Lung (tissue), 11 donors: ENCODE measurements at regions not wholly inside any gene's neighbourhood (a gene's known extent, or its start where the extent isn't known, plus 50 kb on each side); places are given as distances from the start of the nearest gene placed in this dataset.

Source experiments
- ATAC-seq: fragments of 200-7000 bp; cut with Tn5 transposase; one replicate; pipeline ENCODE4 v1.9.1; 2020; ENCODE audit warnings: moderate number of reproducible peaks; ENCODE audit not compliant: insufficient read depth, low FRiP score
- DNase-seq, 3 donors: peaks; one replicate each; pipeline ENCODE4 v3.0.0-alpha.2; 2013 to 2017
- H3K27ac ChIP-seq, 2 donors: one replicate each; pipeline ENCODE4 v1.5.1; 2013; ENCODE audit warnings: mild to moderate bottlenecking in 2 of 2, moderate library complexity in 2 of 2, control low read depth in 1 of 2, inconsistent platforms in 1 of 2, low read depth in 1 of 2, low read length in 1 of 2
- H3K27me3 ChIP-seq, 3 donors: one replicate each; pipeline ENCODE4 v1.5.1; 2013; ENCODE audit warnings: low read length in 2 of 3; ENCODE audit not compliant: control insufficient read depth in 3 of 3, insufficient read depth in 3 of 3
- H3K36me3 ChIP-seq, 4 donors: one replicate each; pipeline ENCODE4 v1.5.1; 2013; ENCODE audit warnings: low read length in 4 of 4, mild to moderate bottlenecking in 1 of 4, moderate library complexity in 1 of 4; ENCODE audit not compliant: control insufficient read depth in 4 of 4, insufficient read depth in 4 of 4
- H3K4me1 ChIP-seq, 5 donors: one replicate each; pipeline ENCODE4 v1.5.1; 2013; ENCODE audit warnings: low read length in 5 of 5, mild to moderate bottlenecking in 2 of 5, moderate library complexity in 1 of 5; ENCODE audit not compliant: control insufficient read depth in 5 of 5, insufficient read depth in 5 of 5
- H3K4me3 ChIP-seq: one replicate; pipeline ENCODE4 v1.5.1; 2013; ENCODE audit warnings: mild to moderate bottlenecking, control low read depth, moderate library complexity
- H3K9ac ChIP-seq, 2 donors: one replicate each; pipeline ENCODE4 v1.5.1; 2013; ENCODE audit warnings: low read length in 2 of 2, control low read depth in 1 of 2; ENCODE audit not compliant: insufficient read depth in 1 of 2
- H3K9me3 ChIP-seq, 4 donors: one replicate each; pipeline ENCODE4 v1.5.1; 2013; ENCODE audit warnings: low read length in 3 of 4, mild to moderate bottlenecking in 1 of 4, moderate library complexity in 1 of 4; ENCODE audit not compliant: control insufficient read depth in 4 of 4, insufficient read depth in 3 of 4
- WGBS, 2 donors: extraction: QIAGEN DNeasy Blood & Tissue Kit; methylation state at CpG; one replicate each; pipeline ENCODE4 v1.1.7; 2013; 5-methylcytosine and 5-hydroxymethylcytosine counted together
- TF ChIP-seq, protein P1 (sequence below): IDR thresholded peaks from 2 replicates; pipeline ENCODE4 v1.5.1; 2012; ENCODE audit warnings: mild to moderate bottlenecking; ENCODE audit errors: control extremely low read depth, extremely low read depth
- donor health status: control.
- donor health status: control.
- donor health status: Bipolar disorder and iron deficiency.
- donor health status: healthy.
- donor health status: DM: yes; HTN: yes; CAD: no.

- no peak overlapping the region for H3K27ac ChIP-seq
- no peaks in the 10 kb centered on the region for H3K36me3 ChIP-seq
- no peak overlapping the region for H3K4me3 ChIP-seq
- TF ChIP-seq, protein P1, sequence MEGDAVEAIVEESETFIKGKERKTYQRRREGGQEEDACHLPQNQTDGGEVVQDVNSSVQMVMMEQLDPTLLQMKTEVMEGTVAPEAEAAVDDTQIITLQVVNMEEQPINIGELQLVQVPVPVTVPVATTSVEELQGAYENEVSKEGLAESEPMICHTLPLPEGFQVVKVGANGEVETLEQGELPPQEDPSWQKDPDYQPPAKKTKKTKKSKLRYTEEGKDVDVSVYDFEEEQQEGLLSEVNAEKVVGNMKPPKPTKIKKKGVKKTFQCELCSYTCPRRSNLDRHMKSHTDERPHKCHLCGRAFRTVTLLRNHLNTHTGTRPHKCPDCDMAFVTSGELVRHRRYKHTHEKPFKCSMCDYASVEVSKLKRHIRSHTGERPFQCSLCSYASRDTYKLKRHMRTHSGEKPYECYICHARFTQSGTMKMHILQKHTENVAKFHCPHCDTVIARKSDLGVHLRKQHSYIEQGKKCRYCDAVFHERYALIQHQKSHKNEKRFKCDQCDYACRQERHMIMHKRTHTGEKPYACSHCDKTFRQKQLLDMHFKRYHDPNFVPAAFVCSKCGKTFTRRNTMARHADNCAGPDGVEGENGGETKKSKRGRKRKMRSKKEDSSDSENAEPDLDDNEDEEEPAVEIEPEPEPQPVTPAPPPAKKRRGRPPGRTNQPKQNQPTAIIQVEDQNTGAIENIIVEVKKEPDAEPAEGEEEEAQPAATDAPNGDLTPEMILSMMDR: no peak
- DNase-seq (no peak), ATAC-seq (no peak)
- peaks cover 0 to 12% (median 0%) of the 10 kb centered on the region in 3 donors for H3K27me3 ChIP-seq
- H3K4me1 ChIP-seq: peaks cover 0 to 6% (median 0%) of the 10 kb centered on the region in 5 donors
- no peak overlapping the region for H3K9ac ChIP-seq
- WGBS, 2 donors: 44 to 60% methylated on average over 4 of the region's 4 CpGs
- H3K9me3 ChIP-seq: no peaks in the 10 kb centered on the region
Measured at GRCh38 chrX:9393571-9393970, 71.3 kb upstream of the TBL1X start.

DNA sequence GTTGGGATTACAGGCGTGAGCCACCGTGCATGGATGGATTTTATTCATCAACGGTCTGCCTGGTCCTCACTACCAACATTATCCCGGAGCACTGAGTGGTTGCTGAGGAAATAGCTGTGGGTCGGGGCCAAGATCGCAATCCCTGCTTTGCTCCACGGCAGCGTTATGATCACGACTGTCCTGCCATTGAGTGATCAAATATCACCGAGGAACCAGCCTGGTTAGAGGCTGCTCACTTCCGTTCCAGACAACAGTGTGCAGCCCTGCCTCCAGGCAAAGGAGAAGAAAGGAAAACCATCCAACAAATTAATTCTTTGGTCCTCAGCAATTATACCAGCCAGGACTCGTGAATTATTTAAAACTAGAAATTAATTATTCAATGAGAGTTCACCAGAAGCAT, 70.6 kb upstream of the TBL1X start:
- DNase-seq (no peak), ATAC-seq (no peak)
- Histone ChIP-seq H3K27me3 (peaks cover 0 to 12% (median 0%) of the 10 kb centered on the region in 3 donors), H3K36me3 (no peaks in the 10 kb centered on the region), H3K9me3 (no peaks in the 10 kb centered on the region), H3K9ac (no peak overlapping the region), H3K4me1 (peaks cover 0 to 6% (median 0%) of the 10 kb centered on the region in 5 donors), H3K4me3 (no peak overlapping the region), H3K27ac (no peak overlapping the region)
- TF ChIP-seq, protein P1: no peak
- 66 to 78% methylated on average over 11 to 12 of the region's 12 CpGs for WGBS, 2 donors

- ATAC-seq (no peak), DNase-seq (peak; percentile 51 to 88 (median 80))
Measured at GRCh38 chrX:9396930-9397329, 67.9 kb upstream of the TBL1X start.

More at GRCh38 chrX:9396930-9397329, 67.9 kb upstream of the TBL1X start:
- Histone ChIP-seq H3K9ac (no peak overlapping the region), H3K4me3 (no peak overlapping the region), H3K27me3 (peaks cover 0 to 8% (median 0%) of the 10 kb centered on the region in 3 donors), H3K9me3 (peaks cover 0 to 3% (median 0%) of the 10 kb centered on the region in 4 donors), H3K4me1 (peaks cover 0 to 6% (median 0%) of the 10 kb centered on the region in 5 donors), H3K27ac (no peak overlapping the region), H3K36me3 (no peaks in the 10 kb centered on the region)
- TF ChIP-seq, protein P1: no peak
- WGBS, 2 donors: 62 to 71% methylated on average over 4 of the region's 4 CpGs
